ENCODE measurements at regions not wholly inside any gene's neighbourhood (a gene's known extent, or its start where the extent isn't known, plus 50 kb on each side); places are given as distances from the start of the nearest gene placed in this dataset.

GRCh38 chr16:26709754-26710153 is 357.0 kb upstream of the C16orf82 start:
- TF ChIP-seq POLR2A (IDR thresholded peaks at IDR 0.05; ENCODE audit: extremely low read depth, insufficient read length) (no peak), CTCF (IDR thresholded peaks at IDR 0.05; ENCODE audit: low read depth, low read length) (no peak), MAX (IDR thresholded peaks at IDR 0.05; ENCODE audit: low read depth, low read length) (no peak)
